HK-2 (cell line): ENCODE measurements at regions not wholly inside any gene's neighbourhood (a gene's known extent, or its start where the extent isn't known, plus 50 kb on each side); places are given as distances from the start of the nearest gene placed in this dataset.

Experiments used
- DNase-seq: peaks from one replicate; pipeline ENCODE4 v3.0.0-alpha.2; 2018; ENCODE audit not compliant: unreplicated experiment

- no peak for DNase-seq
Measured at GRCh38 chr10:130743751-130744271, 567.7 kb downstream of the TCERG1L start.

- DNase-seq, result no peak
Measured at GRCh38 chr10:130744631-130745030, 566.9 kb downstream of the TCERG1L start.

- DNase-seq, result no peak
Measured at GRCh38 chr10:130745251-130745650, 566.3 kb downstream of the TCERG1L start.

DNA sequence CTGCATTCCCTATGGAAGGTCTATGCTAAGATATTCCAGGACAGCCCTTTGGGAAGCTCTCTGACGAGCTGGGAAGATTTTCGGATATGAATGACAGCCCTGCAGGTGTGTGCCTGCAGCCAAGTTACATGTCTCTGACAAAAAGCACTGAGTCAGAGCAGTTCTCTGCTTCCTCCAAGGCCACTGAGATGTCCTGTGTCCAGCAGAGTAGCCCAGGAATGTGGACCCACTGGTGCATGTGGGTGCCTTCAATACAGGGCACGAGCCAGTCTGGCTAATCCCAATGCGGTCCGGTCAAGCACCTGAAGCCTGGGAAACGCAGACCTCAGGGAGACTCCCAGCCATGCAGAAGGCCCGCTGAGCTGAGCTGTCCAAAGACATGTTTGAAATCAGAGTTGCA is 565.7 kb downstream of the TCERG1L start:
- DNase-seq, result no peak

- DNase-seq, result no peak
Measured at GRCh38 chr10:130746311-130746710, 565.2 kb downstream of the TCERG1L start.

- DNase-seq, result no peak
Measured at GRCh38 chr10:130747356-130747755, 564.2 kb downstream of the TCERG1L start.

GRCh38 chr10:130747946-130748345 is 563.6 kb downstream of the TCERG1L start:
- no peak for DNase-seq

GRCh38 chr10:130748409-130749057 is 563.0 kb downstream of the TCERG1L start:
- no peak for DNase-seq

DNA sequence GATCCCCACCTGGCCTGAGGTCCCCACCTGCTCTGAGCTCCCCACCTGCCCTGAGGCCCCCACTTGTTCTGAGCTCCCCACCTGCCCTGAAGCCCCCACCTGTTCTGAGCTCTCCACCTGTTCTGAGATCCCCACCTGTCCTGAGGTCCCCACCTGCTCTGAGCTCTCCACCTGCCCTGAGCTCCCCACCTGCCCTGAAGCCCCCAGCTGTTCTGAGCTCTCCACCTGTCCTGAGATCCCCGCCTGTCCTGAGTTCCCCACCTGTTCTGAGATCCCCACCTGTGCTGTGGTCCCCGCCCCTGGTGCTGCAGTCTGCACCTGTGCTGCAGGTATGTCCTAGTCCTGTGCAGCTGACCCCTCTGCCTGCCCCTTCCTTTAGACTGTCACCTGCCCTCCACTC is 561.6 kb downstream of the TCERG1L start:
- no peak for DNase-seq

DNA sequence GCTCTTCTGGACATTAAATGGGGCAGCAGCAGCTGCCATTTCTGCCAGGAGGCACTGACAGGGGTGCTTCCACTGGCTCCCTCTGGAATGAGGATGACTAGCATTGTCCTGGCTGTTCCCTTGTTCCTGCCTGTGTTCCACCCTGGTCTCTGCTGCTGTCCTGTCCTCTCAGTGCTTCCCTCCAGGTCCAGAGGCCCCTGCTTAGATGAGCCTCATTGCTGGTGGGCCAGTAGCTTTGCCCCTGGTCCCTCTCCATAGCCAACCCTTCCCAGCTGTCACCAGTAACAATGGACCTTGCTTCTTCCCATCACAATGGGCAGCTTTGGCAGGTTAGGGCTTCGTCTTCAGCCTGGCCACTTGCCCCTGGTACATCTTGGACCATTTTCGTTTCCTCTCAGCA is 561.1 kb downstream of the TCERG1L start:
- no peak for DNase-seq

DNA sequence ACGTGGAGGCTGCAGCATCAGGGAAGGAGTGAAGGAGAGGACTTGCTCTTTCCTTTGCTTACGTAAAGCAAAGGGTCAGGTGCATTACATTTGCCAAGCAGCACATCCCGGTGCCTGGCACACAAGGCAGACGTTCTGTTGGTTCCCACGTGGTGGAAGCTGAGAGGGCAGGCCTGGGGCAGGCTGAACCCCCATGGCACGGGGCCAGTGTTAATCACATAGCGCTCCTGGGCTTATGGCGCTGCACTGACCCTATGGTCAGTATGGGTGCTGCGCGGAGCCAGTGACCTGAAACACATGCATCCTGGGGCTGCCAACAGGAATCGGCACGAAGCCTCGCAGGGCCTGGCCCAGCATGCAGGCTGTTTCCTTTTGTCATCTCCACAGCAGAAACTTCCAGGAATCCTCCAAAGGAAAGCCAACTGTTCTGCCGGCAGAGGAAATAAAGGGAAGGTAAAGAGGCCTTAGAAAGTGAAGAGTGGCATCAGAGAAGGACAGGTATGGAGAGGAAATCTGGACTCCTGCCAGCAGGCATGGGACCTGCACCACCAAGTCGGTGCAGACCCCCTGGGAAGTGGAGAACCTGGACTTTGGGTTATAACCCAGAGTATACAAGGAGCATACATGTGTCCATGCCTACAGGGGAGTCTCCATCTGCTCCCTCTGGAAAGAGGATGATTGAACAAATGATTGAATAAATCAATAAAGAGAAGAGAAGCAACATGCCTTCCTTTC is 560.2 kb downstream of the TCERG1L start:
- no peak for DNase-seq

GRCh38 chr10:130751851-130752250 is 559.7 kb downstream of the TCERG1L start:
- DNase-seq, result peak; percentile 13

DNA sequence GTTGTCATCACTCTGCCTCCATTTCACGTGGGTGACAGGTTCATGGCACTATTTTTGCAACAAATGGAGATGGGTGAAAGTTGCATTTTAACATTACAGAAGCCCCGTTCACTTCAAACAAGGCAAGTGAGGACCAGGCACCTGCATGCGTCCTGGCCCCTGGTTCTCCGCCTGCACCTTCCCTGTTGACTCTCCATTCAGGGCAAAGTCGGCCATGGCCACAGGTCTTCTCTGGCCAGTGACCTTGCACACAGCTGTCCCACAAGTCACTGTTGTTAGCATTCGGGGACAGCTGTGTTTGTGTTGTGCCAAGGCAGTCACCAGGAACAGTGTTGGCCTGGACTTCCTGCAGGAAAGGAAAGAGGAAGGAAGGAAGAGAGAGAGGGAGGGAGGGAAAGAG is 554.9 kb downstream of the TCERG1L start:
- DNase-seq, result no peak

GRCh38 chr10:130757271-130757670 is 554.2 kb downstream of the TCERG1L start:
- DNase-seq, result no peak

- no peak for DNase-seq
Measured at GRCh38 chr10:130757821-130758489, 553.6 kb downstream of the TCERG1L start.

DNA sequence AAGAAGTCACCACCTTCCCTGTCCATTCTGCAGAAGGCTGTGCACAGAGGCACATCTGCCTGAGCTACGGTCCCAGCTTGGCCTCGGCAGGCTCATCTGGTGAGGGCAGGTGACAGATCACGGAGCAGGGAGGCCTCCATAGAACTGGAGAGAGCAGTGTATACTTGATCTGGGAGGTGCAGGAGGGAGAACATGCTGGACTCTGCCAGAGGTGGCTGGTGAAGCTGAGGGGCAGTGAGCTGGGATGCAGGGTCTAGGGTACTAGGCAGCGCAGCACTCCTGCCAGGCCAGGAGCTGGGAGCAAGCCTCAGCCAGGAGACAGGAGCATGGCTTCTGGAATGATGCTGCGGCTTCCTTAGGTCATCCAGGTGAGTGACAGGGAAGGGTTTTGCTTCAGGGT is 553.0 kb downstream of the TCERG1L start:
- DNase-seq, result no peak

GRCh38 chr10:130761032-130761575 is 550.4 kb downstream of the TCERG1L start:
- DNase-seq, result no peak

DNA sequence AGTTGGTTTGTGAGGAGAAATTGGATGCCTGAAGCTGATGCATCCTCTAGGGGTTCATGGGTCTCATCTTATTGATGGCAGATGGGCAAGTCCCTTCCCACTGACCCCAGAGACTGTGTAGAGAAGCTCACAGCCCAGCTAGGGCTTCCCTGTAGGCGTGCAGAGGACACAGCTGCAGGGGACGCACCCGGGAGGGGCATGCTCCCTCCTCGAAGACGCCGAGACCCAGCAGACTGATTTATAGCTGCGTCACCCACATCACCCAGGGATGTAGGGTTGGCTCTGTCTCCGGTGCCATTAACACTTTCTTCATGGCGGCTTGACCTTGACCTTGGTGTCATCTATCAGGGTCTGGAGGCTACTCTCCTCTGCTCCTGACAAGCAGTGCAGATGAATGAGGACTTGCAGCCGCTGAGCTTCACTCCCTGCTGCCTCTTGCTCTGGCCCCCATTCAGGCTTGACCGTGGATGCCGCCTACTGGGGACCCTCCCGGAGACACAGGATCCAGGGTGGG is 549.7 kb downstream of the TCERG1L start:
- no peak for DNase-seq

DNA sequence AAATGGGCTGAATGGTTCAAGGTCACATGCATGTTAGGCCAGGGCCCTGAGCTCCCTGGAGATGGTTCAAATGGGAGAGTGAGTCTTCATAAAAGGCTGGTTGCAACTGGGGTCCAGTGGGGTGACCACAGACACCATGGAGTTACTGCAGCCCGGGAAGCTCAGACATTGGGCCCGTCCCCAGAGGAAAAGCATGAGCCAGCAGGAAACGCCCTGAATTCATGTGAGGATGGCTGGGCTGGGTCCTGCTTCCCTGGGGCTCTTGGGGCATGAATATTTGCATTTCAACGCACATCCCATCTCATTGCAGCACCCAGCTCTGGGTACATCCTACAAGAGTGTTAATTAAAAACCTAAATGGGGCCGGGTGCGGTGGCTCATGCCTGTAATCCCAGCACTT is 549.0 kb downstream of the TCERG1L start:
- no peak for DNase-seq

DNA sequence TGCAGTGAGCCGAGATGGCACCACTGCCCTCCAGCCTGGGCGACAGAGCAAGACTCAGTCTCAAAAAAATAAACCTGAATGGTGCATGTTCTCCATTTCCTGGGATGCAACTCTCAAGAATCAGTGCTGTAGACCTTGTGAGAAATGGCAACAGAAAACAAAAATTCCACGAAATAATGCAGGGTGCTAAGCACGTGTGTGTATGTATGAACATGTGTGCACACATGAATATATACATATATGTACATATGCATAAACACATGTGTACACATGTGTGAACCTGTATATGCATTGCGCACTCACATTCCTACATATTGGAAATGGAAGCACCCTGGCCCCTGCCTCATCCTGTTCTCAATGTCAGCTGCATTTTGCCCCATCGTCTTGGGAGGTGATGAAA is 548.5 kb downstream of the TCERG1L start:
- no peak for DNase-seq

DNA sequence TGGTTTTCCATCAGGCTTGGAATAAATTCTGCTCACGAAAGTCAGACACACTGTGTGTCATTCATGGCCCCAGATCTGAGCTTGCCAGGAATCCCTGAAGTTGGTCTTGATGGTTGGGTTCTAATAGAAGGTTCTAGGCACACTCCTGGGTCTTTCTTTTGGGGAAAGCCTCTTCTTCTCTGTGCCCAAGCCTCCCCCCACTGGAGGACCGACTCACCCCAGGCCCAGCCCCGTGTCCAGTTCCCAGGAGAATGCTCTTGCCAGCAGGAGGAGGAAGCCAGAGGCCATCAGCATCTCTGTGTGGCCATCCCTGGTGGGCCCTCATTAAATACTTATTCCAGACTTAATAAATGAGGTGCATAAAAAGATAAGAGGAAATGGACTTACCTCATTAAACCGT is 548.0 kb downstream of the TCERG1L start:
- DNase-seq, result no peak

GRCh38 chr10:130764651-130765050 is 546.9 kb downstream of the TCERG1L start:
- no peak for DNase-seq
